GM21528 (cell line): ENCODE measurements at regions not wholly inside any gene's neighbourhood (a gene's known extent, or its start where the extent isn't known, plus 50 kb on each side); places are given as distances from the start of the nearest gene placed in this dataset.

ENCODE experiments used
- ATAC-seq: cut with Tn5 transposase; IDR thresholded peaks from one replicate; pipeline ENCODE4 v1.9.1; 2021; ENCODE audit warnings: mild to moderate bottlenecking, moderate library complexity; ENCODE audit not compliant: unreplicated experiment, low FRiP score

DNA sequence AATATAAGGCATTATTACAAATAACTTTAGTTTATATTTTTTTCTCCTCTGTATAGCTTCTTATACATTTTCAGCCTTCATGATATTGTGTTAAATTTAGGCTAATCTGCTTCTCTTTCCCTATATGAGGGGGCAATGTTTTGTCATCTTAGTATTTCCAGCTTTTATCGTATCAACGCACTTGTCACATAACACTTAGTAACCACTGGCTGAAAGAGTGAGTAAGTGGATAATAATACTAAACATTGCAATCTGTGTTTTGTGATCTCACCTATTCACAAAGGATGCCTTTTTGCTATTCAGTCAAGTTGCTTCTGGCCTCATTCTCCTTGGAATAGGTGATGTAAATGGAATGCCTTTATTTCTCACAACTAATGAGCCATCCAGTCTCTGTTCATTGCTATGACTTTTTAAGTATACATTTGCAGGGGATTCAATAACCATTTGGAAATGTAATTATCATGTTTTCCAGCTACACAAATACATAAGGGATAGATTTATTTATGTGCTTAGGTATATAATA, 260.9 kb downstream of the BMP4 start:
- ATAC-seq, result no peak

DNA sequence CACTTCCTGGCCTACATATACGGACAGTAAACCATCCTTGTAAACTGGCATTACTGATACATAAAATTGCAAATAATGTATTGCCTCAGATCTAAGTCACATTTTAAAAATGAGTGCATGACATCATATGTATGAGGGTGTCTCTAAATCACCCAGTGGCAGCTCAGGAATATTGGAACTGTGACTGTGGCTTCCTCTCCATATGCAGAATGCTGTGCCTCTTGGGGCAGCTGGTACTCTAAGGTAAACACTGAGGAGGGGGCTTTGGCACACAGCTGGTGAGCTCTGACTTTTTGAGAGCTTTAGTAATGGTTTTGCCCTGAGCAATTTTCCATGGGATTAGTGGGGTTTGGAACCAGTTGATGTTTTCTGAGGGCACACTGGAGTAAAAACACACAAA, 263.7 kb downstream of the BMP4 start:
- ATAC-seq, result no peak

DNA sequence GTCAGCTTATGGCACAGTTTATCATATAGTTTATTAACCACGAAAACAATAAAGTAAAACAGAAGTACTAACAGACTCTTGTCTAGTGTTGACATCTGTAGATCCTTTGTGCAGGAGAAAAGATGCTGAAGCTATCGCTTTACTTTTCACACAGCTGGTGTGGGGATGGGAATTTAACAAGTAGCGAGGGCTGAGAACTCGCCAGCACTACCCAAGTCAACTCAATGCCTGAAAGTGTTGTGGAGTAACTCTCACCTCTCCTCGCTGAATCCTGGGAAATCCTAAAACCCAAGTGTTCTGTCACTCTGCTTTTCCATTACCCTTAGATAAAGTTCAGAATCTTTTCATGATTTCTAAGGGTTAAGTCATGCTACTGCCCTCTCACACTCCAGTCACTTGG, 264.2 kb downstream of the BMP4 start:
- ATAC-seq, result no peak

DNA sequence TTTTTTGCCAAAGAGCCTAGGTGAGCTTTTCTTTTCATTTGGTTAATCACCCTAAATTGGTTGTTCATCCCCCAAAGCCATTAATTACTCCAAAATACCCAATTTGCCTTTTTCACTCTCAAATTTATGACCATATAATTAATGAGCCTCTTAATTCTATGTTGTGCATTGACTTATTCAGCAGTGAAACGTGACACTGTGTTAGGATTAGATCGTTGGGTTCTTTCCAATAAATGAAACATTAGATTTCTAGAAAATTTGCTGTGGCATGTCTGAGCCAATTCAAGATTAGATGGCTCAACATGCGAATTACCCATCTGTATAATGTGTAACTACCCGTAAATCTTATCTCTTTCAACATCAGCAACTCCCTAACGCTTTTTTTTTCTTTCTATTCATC, 273.4 kb downstream of the BMP4 start:
- ATAC-seq, result no peak

DNA sequence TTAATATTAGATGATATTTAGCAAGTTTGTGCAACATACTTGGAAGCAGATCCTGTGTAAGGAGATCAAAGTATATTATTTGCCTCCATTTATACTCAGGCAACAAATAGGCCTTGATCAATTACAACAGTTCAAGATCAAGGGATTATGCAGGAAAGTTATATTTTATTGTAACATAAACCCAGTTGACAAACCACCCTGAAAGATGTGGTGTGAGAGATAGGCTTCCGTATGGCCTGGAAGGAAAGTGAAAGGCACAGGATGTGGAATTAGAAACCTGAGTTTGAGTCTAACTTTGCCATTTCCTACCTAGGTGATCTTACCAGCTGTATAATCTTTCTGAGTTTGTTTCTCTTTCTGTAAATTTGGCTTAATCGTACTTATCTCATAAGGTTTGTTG, 284.1 kb downstream of the BMP4 start:
- no peak for ATAC-seq

DNA sequence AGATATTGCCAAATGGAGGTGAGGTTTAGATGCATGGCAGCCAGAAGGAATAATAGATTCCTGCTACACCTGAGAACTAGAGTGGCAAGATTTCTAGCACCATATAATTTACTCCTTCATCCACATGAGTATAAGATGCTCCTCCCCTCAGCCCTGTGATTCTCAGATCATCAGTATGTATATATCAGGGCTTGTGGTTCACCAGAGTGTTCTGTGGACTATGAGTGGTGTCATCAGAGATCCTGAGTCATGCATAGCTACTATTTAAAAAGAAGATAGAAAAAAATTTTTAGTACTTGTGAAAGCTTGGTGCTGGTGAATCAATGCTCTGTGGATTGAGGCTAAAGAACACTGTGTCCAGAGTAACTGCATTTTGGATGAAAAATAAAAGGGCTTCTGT, 285.9 kb downstream of the BMP4 start:
- ATAC-seq, result no peak

DNA sequence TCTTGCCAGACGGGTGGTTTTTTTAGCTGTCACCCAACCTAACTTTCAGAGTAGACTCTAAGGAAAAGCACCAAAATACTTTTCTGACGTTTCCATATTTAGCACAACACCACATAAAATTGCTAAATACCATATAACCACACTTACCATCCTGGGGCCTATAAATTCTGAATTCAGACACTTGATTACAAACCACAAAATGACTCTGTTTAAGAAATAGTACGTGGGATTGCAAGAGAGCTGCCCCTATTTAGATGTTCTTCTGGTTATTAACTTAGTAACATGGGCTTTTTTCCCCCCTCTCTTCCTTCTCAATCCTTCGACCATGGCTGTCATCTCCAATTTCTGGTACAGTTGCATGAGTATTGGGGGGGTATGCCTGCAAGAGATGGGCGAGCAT, 287.7 kb downstream of the BMP4 start:
- ATAC-seq, result no peak

DNA sequence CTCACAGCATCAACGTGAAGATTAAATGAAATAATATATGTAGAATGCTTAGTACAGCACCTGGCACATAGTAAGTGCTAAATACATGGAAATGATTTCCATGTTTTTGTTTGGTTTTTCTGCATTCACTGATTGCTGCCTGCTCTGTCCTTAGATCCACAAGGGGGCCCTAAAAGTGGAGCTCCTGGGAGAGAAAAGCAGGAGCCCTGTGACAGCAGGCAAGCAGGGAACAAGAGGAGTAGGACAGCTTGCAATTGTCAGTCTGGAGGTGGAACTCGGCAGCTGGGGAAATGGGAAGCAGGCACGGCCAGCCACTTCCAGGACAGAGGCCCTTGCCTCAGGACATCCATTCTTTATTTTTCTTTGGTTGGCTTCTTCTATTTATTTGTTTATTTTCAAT, 292.9 kb downstream of the BMP4 start:
- no peak for ATAC-seq

DNA sequence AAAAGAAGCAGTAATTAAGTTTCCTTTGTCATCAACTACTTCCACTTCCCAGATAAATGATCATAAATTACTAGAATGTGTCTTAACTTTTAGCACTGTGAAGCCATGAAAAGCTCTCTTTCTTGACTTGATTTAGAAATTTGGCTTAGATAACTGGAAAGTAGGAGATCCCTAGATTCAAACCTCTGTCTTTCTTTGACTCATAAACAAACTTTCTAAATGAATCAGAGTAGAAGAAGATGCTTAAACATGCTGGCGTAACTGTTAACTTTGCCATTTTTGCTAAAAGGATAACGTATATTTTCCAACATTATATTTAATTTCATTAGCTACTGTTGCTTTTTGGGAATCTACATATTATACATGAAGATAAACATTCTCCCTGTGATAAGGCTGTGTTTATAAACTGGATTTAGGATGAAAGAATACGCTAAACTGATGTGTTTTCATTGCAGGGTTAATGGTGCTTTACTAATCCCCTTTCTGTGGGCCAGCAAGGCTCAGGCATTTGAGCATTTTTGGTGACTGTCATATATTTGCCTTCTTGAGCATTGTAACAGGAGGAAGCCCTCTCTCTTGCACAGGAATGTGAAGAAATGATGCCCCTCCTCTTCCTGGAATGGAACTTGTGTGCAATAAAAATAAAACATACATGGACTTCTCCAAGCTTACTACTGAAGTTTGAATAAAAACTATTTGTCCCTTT, 301.4 kb downstream of the BMP4 start:
- no peak for ATAC-seq

DNA sequence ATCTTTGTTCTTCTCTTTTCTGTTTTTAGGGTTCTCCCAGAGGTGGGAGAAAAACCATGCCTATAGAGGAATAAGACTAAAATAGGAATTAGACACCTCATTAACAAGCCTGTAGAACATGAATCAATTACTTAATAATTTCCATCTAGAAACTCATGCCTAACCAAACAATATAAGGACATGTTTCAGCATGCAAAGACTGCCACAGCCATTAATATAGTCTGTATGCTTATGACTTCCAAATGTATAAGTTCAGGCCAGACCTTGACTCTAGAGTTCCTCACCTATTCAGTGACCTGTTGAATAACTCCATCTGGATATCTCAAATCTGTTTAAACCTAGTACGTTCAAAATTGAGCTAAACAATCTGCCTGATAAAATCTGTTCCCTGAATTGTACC, 304.6 kb downstream of the BMP4 start:
- ATAC-seq, result no peak

DNA sequence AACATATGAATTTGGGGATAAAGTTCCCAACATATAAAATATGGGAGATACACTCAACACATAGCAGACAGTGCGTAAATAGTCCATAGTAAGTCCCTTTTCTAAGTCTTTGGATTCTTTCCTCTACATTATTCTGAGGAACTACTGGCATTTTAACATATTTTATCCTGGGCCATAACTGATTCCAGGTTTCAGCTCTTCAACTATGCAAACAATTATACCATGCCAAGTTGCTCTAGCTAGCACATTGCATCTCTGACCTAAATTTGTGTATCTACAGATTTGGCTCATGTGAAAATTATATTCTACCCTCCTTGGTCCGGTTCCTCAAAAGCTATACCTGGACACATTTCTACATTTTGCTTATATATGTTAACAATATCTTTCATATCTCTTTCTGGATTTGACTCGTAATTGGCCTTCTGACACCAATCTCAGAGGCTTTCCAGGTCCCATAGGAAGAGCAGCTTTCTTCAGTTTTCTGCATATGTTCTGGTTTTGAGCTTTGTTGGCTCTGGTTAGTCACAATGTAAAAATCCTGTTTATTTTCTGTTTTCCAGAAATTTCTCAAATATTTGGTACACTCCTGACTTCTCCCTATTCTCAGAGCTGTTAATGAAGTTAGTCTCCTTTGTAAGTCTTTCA, 305.4 kb downstream of the BMP4 start:
- no peak for ATAC-seq

DNA sequence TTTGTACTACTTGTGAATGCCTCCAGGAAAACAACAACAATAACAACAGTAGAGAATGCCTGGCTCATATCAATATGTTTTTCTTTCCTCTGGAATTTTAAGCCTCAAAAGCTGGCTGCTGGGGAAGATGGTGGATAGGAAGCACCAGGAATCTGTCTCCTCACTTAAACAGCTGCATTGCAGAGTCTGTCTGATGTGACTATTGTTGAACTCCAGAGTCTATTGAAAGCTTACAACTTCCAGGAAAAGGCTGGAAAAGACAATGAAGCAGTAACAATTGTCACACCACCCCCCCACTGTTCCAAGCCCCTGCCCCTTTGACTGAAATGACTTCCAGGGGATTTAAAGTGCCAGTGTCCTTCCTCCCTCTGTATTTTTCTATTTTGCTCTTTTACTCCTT, 309.7 kb downstream of the BMP4 start:
- ATAC-seq, result no peak

DNA sequence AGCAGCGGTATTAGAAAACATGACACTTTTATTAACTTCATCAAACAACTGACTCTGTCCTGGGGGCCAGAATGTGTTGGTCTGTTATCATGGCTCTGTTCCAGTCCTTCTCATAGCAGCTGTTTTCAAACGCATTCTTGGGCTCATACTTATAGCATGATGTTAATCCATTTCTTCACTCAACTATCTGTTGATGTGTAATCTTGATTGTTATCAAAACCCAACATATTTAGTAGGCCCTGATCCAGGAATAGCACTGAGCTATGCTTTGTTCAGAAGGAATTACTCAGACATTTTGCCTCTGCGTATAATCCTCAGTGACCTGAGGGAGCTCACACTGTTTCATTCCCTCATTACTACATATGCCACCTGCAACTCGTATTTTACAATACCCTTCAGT, 315.9 kb downstream of the BMP4 start:
- ATAC-seq, result no peak

DNA sequence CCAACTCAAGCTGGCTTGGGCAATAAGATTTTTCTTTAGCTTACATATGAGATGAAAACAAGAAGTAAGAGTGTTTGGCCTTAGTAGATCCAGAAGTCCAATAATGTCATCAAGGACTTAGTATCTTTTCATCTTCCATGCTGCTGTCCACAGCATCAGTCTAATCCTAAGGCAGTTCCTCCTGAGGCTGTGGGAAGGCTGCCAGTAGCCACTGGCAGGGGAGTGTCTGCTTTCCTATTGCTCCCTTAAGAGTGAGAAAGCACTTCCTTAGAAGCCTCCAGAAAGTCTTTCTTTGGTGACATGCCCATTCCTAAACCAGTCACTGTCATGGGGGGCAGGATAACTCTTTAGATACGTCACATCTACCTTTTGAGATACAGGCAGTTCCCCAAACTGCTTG, 317.7 kb downstream of the BMP4 start:
- no peak for ATAC-seq

DNA sequence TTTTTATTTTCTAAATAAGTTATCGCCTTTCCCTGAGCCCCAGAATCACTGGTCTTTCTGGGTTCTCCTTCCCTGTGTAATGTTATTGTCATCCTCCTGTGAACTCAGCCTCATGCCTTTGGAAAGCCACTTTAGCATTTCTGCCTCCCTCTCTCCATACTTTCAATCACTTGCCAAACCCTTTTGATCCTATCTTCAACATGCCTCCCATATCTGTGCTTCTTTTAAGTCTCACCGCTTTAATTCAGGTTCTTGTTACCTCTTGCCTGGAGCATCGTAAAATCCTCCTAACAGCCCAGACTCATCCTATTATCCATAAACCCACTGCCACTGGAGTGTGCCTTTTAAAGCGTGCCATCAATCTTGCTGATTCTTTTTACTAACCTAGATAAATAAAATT, 321.8 kb downstream of the BMP4 start:
- ATAC-seq, result no peak

DNA sequence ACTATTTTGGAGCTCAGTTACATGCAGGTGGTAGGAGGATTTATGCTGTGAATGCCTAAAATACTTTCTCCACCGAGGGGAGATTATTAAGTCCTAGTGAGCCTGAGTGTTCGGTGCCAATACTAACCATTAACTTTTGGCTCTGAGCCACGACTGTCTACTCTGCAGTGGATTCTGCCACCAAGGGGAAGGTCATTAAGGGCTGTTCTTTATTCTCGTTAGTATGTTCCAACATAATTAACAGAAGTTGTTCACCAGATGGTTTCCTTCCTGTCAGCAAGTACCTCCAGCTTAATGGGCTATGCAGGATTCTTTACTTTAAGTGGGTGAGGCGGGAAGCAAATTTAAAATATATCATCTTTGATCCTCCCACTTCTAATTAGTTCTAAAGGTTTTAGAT, 326.3 kb downstream of the BMP4 start:
- no peak for ATAC-seq

DNA sequence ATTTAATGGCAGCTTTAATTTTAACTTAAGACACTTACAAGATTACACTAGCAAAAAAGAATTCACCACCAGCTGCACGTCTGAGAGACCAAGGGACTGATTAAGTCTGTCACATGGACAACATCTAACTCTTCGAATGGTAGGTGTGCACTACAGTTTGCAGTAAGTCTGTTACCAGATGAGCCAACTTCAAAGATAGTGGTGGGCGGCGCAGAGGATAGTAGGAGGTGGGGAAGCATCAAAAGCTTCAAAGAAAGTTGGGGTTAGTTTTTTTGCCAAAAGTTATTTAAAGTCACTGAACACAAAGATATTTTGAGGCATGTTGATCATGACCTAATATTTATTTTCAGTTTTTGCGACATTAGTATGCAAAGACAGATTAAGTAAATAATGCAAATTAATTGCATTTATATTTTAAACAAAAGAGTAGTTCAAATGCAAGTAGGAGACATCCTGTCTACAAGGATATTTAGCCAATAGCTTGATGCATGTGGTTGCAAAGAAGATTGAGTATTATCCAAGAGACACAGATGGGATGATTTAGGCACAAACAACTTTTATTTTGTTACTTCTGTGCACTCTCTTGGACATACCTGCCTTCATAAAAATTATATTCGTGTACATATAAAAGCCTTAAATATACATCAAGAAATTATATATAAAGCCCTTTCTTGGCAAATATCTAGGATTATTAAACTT, 327.7 kb downstream of the BMP4 start:
- ATAC-seq, result no peak

DNA sequence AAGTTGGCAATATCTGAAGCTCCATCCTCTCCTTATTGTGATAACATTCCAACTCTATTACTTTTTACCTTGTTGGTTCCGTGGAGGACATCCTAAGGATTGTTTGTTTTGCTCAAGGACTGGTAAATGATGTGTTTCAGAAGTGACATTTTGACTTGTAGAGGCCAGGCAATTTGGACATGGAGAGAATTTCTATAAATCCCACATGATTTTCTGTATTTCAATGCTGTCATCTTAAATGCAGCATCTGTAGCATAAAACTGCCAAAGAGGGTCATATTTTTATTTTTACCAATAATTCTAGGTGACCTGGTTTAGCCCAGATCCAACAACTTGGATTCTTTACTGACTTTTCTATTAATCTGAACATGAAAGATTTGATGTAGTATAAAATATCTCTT, 328.4 kb downstream of the BMP4 start:
- no peak for ATAC-seq

DNA sequence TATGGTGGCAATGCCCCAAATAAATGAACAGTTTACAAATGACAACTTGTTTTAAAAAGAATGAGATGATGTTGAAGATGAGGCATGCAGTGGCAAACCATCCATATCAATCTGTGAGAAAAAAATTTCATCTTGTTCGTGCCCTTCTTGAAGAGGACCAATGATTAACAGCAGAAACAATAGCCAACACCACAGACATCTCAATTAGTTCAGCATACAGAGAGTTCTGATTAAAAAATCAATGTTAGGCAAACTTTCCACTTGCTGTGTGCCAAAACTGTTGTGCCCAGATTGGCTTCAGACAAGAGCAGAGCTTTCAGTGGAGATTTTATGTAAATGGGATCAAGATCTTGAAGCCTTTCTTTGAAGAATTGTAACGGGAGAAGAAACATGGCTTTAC, 329.9 kb downstream of the BMP4 start:
- ATAC-seq, result no peak

DNA sequence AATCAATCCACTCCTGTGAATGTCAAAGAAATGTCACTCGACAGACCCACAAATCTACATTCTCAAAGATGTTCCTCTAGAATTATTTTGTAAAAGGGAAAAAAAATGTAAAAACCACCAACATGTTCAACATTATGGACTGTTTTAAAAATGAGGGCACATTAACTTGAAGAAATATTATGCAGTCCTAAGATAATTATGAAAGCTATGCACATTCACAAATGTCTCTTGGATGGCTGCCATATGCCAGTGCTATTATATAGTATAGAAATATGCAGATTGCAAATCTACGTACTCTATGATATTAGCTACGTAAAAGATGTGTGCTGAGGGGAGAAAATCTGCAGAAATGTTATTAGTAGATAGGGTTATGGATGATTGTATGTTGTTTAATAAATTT, 334.2 kb downstream of the BMP4 start:
- no peak for ATAC-seq

DNA sequence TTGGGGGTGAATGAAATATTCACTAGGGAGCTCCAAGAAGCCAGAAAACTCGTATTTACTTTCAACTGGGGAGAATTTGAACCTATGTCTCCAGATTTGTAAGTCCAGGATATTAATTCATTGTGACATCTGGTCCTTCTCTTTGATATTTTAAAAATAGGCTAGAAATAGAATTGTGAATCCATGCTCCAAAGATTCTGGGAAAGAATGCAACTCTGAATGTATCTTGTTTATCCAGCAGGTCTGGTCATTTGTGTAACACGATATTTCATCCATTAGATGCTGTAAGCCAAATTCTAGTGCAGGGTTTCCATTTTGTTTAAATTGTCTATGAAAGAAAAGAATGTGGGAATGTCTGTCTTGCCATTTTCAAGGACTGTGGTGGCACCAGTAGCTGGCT, 334.7 kb downstream of the BMP4 start:
- ATAC-seq, result no peak

DNA sequence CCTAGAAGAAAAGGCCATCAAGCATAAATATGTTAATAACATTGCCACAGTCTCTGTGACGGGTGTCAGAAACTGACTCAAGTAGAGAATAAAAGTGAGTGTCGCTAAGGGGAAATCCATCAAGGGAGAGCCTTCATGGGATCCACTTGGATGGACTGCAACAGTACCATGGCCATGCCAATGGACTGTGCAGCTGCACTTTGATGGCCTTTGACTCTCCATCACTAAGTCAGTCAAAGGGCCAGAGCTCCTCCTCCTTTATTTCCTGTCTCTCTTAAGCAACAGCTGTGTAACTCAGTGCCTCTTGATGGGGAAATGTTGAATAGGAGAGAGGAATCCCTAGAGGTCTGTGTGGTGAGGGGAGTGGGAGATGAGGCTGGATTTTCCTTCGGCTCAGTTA, 335.2 kb downstream of the BMP4 start:
- no peak for ATAC-seq
